Neutrophil (primary cell): ENCODE measurements at regions not wholly inside any gene's neighbourhood (a gene's known extent, or its start where the extent isn't known, plus 50 kb on each side); places are given as distances from the start of the nearest gene placed in this dataset.

Experiments
- H3K27ac ChIP-seq: fragments of 200-600 bp; sonication (generic); 2 replicates; pipeline ENCODE4 v1.5.1; 2016; ENCODE audit warnings: mild to moderate bottlenecking, moderate library complexity
- H3K27me3 ChIP-seq: fragments of 200-600 bp; sonication (generic); 2 replicates; pipeline ENCODE4 v1.6.0; 2016; ENCODE audit warnings: mild to moderate bottlenecking
- H3K36me3 ChIP-seq: fragments of 200-600 bp; sonication (generic); 2 replicates; pipeline ENCODE4 v1.5.1; 2017
- H3K4me1 ChIP-seq, 2 experiments: fragments of 200-600 bp in 1 of 2; sonication (generic) in 1 of 2; 1 replicate in 1 of 2; 2 replicates in 1 of 2; pipeline versions ENCODE4 v1.5.1 to v1.6.1; 2013 to 2016; ENCODE audit warnings: low read depth in 1 of 2, low read length in 1 of 2, mild to moderate bottlenecking in 1 of 2, moderate library complexity in 1 of 2; ENCODE audit not compliant: control insufficient read depth in 1 of 2, insufficient read depth in 1 of 2
- H3K4me3 ChIP-seq, 2 experiments: fragments of 200-600 bp in 1 of 2; sonication (generic) in 1 of 2; 1 replicate in 1 of 2; 2 replicates in 1 of 2; pipeline ENCODE4 v1.5.1; 2013 to 2016; ENCODE audit warnings: low read depth in 1 of 2, low read length in 1 of 2, mild to moderate bottlenecking in 1 of 2, moderate library complexity in 1 of 2
- H3K9me3 ChIP-seq: fragments of 200-600 bp; sonication (generic); 2 replicates; pipeline ENCODE4 v1.5.1; 2016
- CTCF ChIP-seq: fragments of 200-600 bp; sonication (generic); IDR thresholded peaks from 2 replicates; pipeline ENCODE4 v1.5.1; 2016; ENCODE audit warnings: antibody characterized with exemption

GRCh38 chr9:26399556-26399955 is 493.0 kb downstream of the CAAP1 start:
- H3K4me3 ChIP-seq = no peak overlapping the region
- H3K27me3 ChIP-seq = no peaks in the 10 kb centered on the region
- H3K9me3 ChIP-seq = no peaks in the 10 kb centered on the region
- TF ChIP-seq CTCF = no peak
- no peaks in the 10 kb centered on the region for H3K4me1 ChIP-seq
- H3K27ac ChIP-seq = no peak overlapping the region
- no peaks in the 10 kb centered on the region for H3K36me3 ChIP-seq

DNA sequence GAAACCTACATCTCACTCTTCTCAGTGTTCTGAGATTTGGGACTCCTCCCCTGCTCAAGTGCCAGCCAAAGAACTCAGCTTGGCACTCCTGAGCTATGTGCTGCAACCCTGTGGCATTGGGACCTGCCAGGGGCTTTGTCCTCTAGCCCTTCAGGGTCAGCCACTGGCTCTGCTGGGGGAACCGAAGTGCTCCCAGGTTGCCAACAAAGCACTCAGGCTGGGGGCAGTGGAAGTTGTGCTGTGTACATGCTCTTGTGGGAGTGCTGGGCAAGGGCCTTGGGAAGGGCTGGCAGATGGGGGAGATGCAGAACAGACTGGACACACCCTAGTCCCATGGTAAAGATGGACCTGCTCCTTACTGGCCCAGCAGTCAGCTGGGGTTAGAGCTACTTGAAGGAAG is 498.6 kb downstream of the CAAP1 start:
- no peak for TF ChIP-seq CTCF
- Histone ChIP-seq H3K4me3 (no peak overlapping the region), H3K27me3 (no peaks in the 10 kb centered on the region), H3K9me3 (no peaks in the 10 kb centered on the region), H3K27ac (no peak overlapping the region), H3K4me1 (no peaks in the 10 kb centered on the region), H3K36me3 (no peaks in the 10 kb centered on the region)

GRCh38 chr9:26392639-26393038 is 500.0 kb downstream of the CAAP1 start:
- TF ChIP-seq CTCF = no peak
- Histone ChIP-seq H3K4me1 (no peaks in the 10 kb centered on the region), H3K27ac (no peak overlapping the region), H3K9me3 (no peaks in the 10 kb centered on the region), H3K4me3 (no peak overlapping the region), H3K27me3 (no peaks in the 10 kb centered on the region), H3K36me3 (no peaks in the 10 kb centered on the region)

DNA sequence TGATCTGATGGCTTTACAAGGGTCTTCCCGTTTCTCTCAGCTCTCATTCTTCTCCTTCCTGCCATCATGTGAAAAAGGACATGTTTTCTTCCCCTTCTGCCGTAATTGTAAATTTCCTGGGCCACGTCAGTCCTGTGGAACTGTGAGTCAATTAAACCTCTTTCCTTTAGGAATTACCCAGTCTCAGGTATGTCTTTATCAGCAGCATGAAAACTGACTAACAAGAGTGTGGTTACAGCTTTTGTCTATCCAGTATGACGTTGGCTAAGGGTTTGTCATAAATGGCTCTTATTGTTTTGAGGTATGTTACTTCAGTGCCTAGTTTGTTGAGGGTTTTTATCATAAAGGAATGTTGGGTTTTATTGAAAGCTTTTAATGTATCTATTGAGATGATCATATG is 501.6 kb downstream of the CAAP1 start:
- H3K9me3 ChIP-seq = no peaks in the 10 kb centered on the region
- no peaks in the 10 kb centered on the region for H3K27me3 ChIP-seq
- H3K36me3 ChIP-seq = no peaks in the 10 kb centered on the region
- H3K4me3 ChIP-seq = no peak overlapping the region
- H3K27ac ChIP-seq = no peak overlapping the region
- no peaks in the 10 kb centered on the region for H3K4me1 ChIP-seq
- TF ChIP-seq CTCF = no peak

GRCh38 chr9:26375448-26375847 is 517.2 kb downstream of the CAAP1 start:
- no peaks in the 10 kb centered on the region for H3K9me3 ChIP-seq
- H3K4me3 ChIP-seq = no peak overlapping the region
- H3K27me3 ChIP-seq = no peaks in the 10 kb centered on the region
- H3K27ac ChIP-seq = no peak overlapping the region
- TF ChIP-seq CTCF = no peak
- H3K36me3 ChIP-seq = no peaks in the 10 kb centered on the region
- H3K4me1 ChIP-seq = no peaks in the 10 kb centered on the region

GRCh38 chr9:26373616-26374015 is 519.0 kb downstream of the CAAP1 start:
- H3K9me3 ChIP-seq = no peaks in the 10 kb centered on the region
- H3K36me3 ChIP-seq = no peaks in the 10 kb centered on the region
- no peaks in the 10 kb centered on the region for H3K27me3 ChIP-seq
- H3K4me1 ChIP-seq = no peaks in the 10 kb centered on the region
- TF ChIP-seq CTCF = no peak
- no peak overlapping the region for H3K4me3 ChIP-seq
- no peak overlapping the region for H3K27ac ChIP-seq
